ACHN (cell line): ENCODE measurements at regions not wholly inside any gene's neighbourhood (a gene's known extent, or its start where the extent isn't known, plus 50 kb on each side); places are given as distances from the start of the nearest gene placed in this dataset.

Experiments used
- DNase-seq: peaks from one replicate; pipeline ENCODE4 v3.0.0-alpha.2; 2015
- in situ Hi-C: cut with HindIII; loops from 2 replicates; pipeline ENCODE4 v1.10.0; 2017; ENCODE audit warnings: low sequenced_read_pairs, low pct_ligation_motif_present, low pct_unique_long_range_greater_than_20kb

- DNase-seq = no peak
- in situ Hi-C loops = no loop called here
These were observed 50.8 kb upstream of the TSHZ2 start for GRCh38 chr20:52921340-52921739.

GRCh38 chr20:52918311-52918710 is 53.8 kb upstream of the TSHZ2 start:
- no peak for DNase-seq
- in situ Hi-C loops = no loop called here

- DNase-seq = no peak
- in situ Hi-C loops = no loop called here
These were observed 56.6 kb upstream of the TSHZ2 start for GRCh38 chr20:52915564-52915963.

- DNase-seq = no peak
- in situ Hi-C loops = no loop called here
These were observed 57.3 kb upstream of the TSHZ2 start for GRCh38 chr20:52914870-52915269.

GRCh38 chr20:52913650-52914387 is 58.3 kb upstream of the TSHZ2 start:
- no peak for DNase-seq
- in situ Hi-C loops = no loop called here

- no peak for DNase-seq
- in situ Hi-C loops = no loop called here
These were observed 66.7 kb upstream of the TSHZ2 start for GRCh38 chr20:52905241-52905994.

GRCh38 chr20:52904837-52905236 is 67.3 kb upstream of the TSHZ2 start:
- no peak for DNase-seq
- in situ Hi-C loops = no loop called here

GRCh38 chr20:52899041-52899608 is 73.0 kb upstream of the TSHZ2 start:
- in situ Hi-C loops = no loop called here

GRCh38 chr20:52896348-52896747 is 75.8 kb upstream of the TSHZ2 start:
- no peak for DNase-seq
- in situ Hi-C loops = no loop called here

More at GRCh38 chr20:52899041-52899608, 73.0 kb upstream of the TSHZ2 start:
- no peak for DNase-seq

- no peak for DNase-seq
- in situ Hi-C loops = no loop called here
These were observed 76.5 kb upstream of the TSHZ2 start for GRCh38 chr20:52895701-52896100.

- no peak for DNase-seq
- in situ Hi-C loops = no loop called here
These were observed 76.9 kb upstream of the TSHZ2 start for GRCh38 chr20:52895235-52895634.

- in situ Hi-C loops = no loop called here
These were observed 78.7 kb upstream of the TSHZ2 start for GRCh38 chr20:52893498-52893897.

GRCh38 chr20:52892023-52892422 is 80.1 kb upstream of the TSHZ2 start:
- DNase-seq = no peak
- in situ Hi-C loops = no loop called here

More at GRCh38 chr20:52893498-52893897, 78.7 kb upstream of the TSHZ2 start:
- DNase-seq = no peak

GRCh38 chr20:52890130-52890529 is 82.0 kb upstream of the TSHZ2 start:
- in situ Hi-C loops = no loop called here

GRCh38 chr20:52889225-52889624 is 82.9 kb upstream of the TSHZ2 start:
- in situ Hi-C loops = no loop called here
- DNase-seq = no peak

More at GRCh38 chr20:52890130-52890529, 82.0 kb upstream of the TSHZ2 start:
- DNase-seq = no peak

GRCh38 chr20:52888096-52888495 is 84.1 kb upstream of the TSHZ2 start:
- DNase-seq = no peak
- in situ Hi-C loops = no loop called here

- no peak for DNase-seq
- in situ Hi-C loops = no loop called here
These were observed 91.2 kb upstream of the TSHZ2 start for GRCh38 chr20:52880997-52881396.

GRCh38 chr20:52880259-52880658 is 91.9 kb upstream of the TSHZ2 start:
- no peak for DNase-seq
- in situ Hi-C loops = no loop called here

GRCh38 chr20:52874241-52874640 is 97.9 kb upstream of the TSHZ2 start:
- in situ Hi-C loops = no loop called here

More at GRCh38 chr20:52874241-52874640, 97.9 kb upstream of the TSHZ2 start:
- no peak for DNase-seq
